ENCODE measurements at regions not wholly inside any gene's neighbourhood (a gene's known extent, or its start where the extent isn't known, plus 50 kb on each side); places are given as distances from the start of the nearest gene placed in this dataset.

DNA sequence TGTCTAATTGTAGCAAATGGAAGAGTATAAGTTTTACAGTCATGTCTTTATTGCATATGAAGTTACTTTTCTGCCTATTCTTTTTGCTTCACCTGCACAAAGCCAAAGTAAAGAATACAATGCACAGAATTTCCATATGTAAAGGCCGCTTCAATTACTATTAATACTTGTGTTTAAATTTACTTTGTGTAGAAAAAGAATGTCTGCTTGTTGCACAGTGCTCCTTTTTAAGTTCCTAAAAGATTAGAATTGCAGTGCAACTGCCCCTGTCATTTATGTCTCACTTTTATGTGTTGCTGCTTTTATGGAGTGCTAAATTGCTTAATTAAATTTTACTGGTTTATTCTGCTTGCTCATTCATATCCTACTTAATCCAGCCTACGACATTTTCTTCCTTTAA, 830.5 kb downstream of the PDHA2 start:
- Histone ChIP-seq H3K36me3 (ENCODE audit: insufficient read depth, low read length) (no peaks in the 10 kb centered on the region), H3F3A (ENCODE audit: low read depth) (no peaks in the 10 kb centered on the region), H3K9me3 (ENCODE audit: insufficient read depth, low read depth, low read length) (no peaks in the 10 kb centered on the region), H3K9me2 (replicated peaks; ENCODE audit: low read depth, low read length) (no peaks in the 10 kb centered on the region), H3K9ac (ENCODE audit: low read depth, low read length, poor library complexity, severe bottlenecking) (no peak overlapping the region), H3K4me1 (ENCODE audit: insufficient read depth, low read length, poor library complexity, severe bottlenecking) (no peaks in the 10 kb centered on the region), H3K27me3 (ENCODE audit: insufficient read depth, low read length, poor library complexity, severe bottlenecking) (no peaks in the 10 kb centered on the region), H3K4me3 (ENCODE audit: low read length, poor library complexity, severe bottlenecking) (no peak overlapping the region), H2AFZ (ENCODE audit: low read length) (no peak overlapping the region), H4K20me1 (ENCODE audit: insufficient read depth, low read length, poor library complexity, severe bottlenecking) (no peaks in the 10 kb centered on the region), H3K4me2 (ENCODE audit: low read depth, low read length, poor library complexity, severe bottlenecking) (no peak overlapping the region), H3K79me2 (ENCODE audit: insufficient read depth, low read length) (no peaks in the 10 kb centered on the region)
- TF ChIP-seq EZH2phosphoT487 (IDR thresholded peaks at IDR 0.05; ENCODE audit: borderline replicate concordance) (no peak), CTCF (conservative IDR thresholded peaks at IDR 0.05; ENCODE audit: low read length) (no peak)

- H3K27me3 ChIP-seq (ENCODE audit: insufficient read depth, low read length, poor library complexity, severe bottlenecking): no peaks in the 10 kb centered on the region
- TF ChIP-seq CTCF (conservative IDR thresholded peaks at IDR 0.05; ENCODE audit: low read length): no peak
- no peak for TF ChIP-seq EZH2phosphoT487 (IDR thresholded peaks at IDR 0.05; ENCODE audit: borderline replicate concordance)
- no peaks in the 10 kb centered on the region for H3F3A ChIP-seq (ENCODE audit: low read depth)
- H2AFZ ChIP-seq (ENCODE audit: low read length): no peak overlapping the region
- H3K4me1 ChIP-seq (ENCODE audit: insufficient read depth, low read length, poor library complexity, severe bottlenecking): no peaks in the 10 kb centered on the region
- H4K20me1 ChIP-seq (ENCODE audit: insufficient read depth, low read length, poor library complexity, severe bottlenecking): no peaks in the 10 kb centered on the region
- no peak overlapping the region for H3K4me3 ChIP-seq (ENCODE audit: low read length, poor library complexity, severe bottlenecking)
- no peaks in the 10 kb centered on the region for H3K9me2 ChIP-seq (replicated peaks; ENCODE audit: low read depth, low read length)
- no peaks in the 10 kb centered on the region for H3K36me3 ChIP-seq (ENCODE audit: insufficient read depth, low read length)
- no peaks in the 10 kb centered on the region for H3K9me3 ChIP-seq (ENCODE audit: insufficient read depth, low read depth, low read length)
- H3K9ac ChIP-seq (ENCODE audit: low read depth, low read length, poor library complexity, severe bottlenecking): no peak overlapping the region
- H3K79me2 ChIP-seq (ENCODE audit: insufficient read depth, low read length): no peaks in the 10 kb centered on the region
- no peak overlapping the region for H3K4me2 ChIP-seq (ENCODE audit: low read depth, low read length, poor library complexity, severe bottlenecking)
These were observed 835.5 kb downstream of the PDHA2 start for GRCh38 chr4:96675416-96675815.

DNA sequence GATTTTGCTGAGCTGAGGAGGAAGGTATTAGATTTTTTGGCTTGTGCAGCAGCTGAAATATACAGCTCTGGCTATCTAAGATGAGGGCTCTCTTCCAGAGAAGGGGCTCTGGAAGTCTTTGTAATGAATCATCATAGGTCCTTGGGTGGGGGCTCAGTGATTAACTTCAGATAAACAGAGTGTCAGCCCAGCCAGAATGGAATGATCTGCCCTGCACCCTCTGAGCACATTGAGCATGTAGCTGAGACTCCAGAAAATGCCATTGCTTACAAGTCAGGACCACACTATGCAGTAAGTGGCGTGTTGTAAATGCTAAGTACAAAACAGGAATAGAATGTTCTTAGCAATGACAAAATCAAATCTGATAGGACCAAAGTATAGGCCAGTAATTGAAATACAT, 836.0 kb downstream of the PDHA2 start:
- Histone ChIP-seq H3K9me3 (ENCODE audit: insufficient read depth, low read depth, low read length) (no peaks in the 10 kb centered on the region), H4K20me1 (ENCODE audit: insufficient read depth, low read length, poor library complexity, severe bottlenecking) (no peaks in the 10 kb centered on the region), H3K27me3 (ENCODE audit: insufficient read depth, low read length, poor library complexity, severe bottlenecking) (no peaks in the 10 kb centered on the region), H3K9ac (ENCODE audit: low read depth, low read length, poor library complexity, severe bottlenecking) (no peak overlapping the region), H3K79me2 (ENCODE audit: insufficient read depth, low read length) (no peaks in the 10 kb centered on the region), H3K36me3 (ENCODE audit: insufficient read depth, low read length) (no peaks in the 10 kb centered on the region), H3K4me1 (ENCODE audit: insufficient read depth, low read length, poor library complexity, severe bottlenecking) (no peaks in the 10 kb centered on the region), H3K4me3 (ENCODE audit: low read length, poor library complexity, severe bottlenecking) (no peak overlapping the region), H3K4me2 (ENCODE audit: low read depth, low read length, poor library complexity, severe bottlenecking) (no peak overlapping the region), H3K9me2 (replicated peaks; ENCODE audit: low read depth, low read length) (no peaks in the 10 kb centered on the region), H2AFZ (ENCODE audit: low read length) (no peak overlapping the region), H3F3A (ENCODE audit: low read depth) (no peaks in the 10 kb centered on the region)
- no peak for TF ChIP-seq EZH2phosphoT487 (IDR thresholded peaks at IDR 0.05; ENCODE audit: borderline replicate concordance)
- TF ChIP-seq CTCF (conservative IDR thresholded peaks at IDR 0.05; ENCODE audit: low read length): no peak
